ENCODE measurements at regions not wholly inside any gene's neighbourhood (a gene's known extent, or its start where the extent isn't known, plus 50 kb on each side); places are given as distances from the start of the nearest gene placed in this dataset.
A peak's percentile ranks its signal among the peaks of the same experiment; 100 is the strongest.

DNA sequence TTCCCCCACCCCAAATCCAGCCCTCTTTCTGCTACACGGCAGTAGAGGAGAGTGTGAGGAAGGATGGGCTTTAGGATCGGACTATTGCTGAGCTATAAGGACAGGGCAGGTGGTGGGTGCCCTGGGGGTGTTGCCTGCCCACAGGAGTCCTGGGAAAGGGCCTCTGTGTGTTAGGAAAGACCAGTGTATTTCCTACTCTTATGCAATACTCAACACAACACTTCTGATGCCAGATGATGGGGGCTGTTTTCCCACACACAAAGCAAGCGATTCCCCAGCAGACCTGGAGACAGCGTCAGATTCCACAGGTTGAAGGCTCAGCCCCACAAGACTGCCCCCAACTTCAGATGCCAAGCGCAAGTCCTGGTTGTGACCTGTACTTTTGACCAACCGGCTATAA, 91.0 kb upstream of the LCLAT1 start:
- Histone ChIP-seq H3K4me3 (no peak overlapping the region), H3K27ac (replicated peaks) (peak overlapping the region; percentile 8), H3K9me3 (replicated peaks) (no peaks in the 10 kb centered on the region), H3K4me1 (peaks cover 61% of the 10 kb centered on the region), H3K36me3 (no peaks in the 10 kb centered on the region), H3K27me3 (ENCODE audit: low read depth) (no peaks in the 10 kb centered on the region)
- intact Hi-C loops (cut with micrococcal nuclease): loop anchor here (10.0 kb wide), 2 partner anchors 59 to 121 kb away; partner anchors contain the start of gene LBH
- TF ChIP-seq, protein P1, sequence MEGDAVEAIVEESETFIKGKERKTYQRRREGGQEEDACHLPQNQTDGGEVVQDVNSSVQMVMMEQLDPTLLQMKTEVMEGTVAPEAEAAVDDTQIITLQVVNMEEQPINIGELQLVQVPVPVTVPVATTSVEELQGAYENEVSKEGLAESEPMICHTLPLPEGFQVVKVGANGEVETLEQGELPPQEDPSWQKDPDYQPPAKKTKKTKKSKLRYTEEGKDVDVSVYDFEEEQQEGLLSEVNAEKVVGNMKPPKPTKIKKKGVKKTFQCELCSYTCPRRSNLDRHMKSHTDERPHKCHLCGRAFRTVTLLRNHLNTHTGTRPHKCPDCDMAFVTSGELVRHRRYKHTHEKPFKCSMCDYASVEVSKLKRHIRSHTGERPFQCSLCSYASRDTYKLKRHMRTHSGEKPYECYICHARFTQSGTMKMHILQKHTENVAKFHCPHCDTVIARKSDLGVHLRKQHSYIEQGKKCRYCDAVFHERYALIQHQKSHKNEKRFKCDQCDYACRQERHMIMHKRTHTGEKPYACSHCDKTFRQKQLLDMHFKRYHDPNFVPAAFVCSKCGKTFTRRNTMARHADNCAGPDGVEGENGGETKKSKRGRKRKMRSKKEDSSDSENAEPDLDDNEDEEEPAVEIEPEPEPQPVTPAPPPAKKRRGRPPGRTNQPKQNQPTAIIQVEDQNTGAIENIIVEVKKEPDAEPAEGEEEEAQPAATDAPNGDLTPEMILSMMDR (IDR thresholded peaks at IDR 0.05; ENCODE audit: borderline replicate concordance): no peak
- no peak for DNase-seq

DNA sequence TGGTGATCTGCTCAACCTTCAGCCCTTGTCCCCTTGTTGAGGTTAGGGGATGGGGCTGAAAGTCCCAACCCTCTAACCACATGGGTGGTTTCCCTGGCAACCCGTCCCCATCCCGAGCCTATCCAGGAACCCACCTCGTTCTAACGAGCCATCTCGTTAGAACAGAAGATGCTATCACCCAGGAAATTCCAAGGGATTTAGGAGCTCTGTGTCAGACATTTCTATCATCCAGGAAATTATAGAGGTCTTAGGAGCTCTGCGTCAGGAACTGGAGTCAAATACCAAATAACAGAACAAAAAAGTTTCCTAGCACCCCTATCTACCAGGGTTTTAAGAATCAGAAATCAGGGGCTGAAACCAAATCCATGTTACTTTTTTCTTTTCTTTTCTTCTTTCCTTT, 90.3 kb upstream of the LCLAT1 start:
- intact Hi-C loops (cut with micrococcal nuclease): loop anchor here (10.0 kb wide), 2 partner anchors 58 to 122 kb away; partner anchors contain the start of gene LBH
- Histone ChIP-seq H3K4me3 (no peak overlapping the region), H3K27ac (replicated peaks) (no peak overlapping the region), H3K36me3 (no peaks in the 10 kb centered on the region), H3K9me3 (replicated peaks) (no peaks in the 10 kb centered on the region), H3K27me3 (ENCODE audit: low read depth) (no peaks in the 10 kb centered on the region), H3K4me1 (peaks cover 61% of the 10 kb centered on the region)
- DNase-seq: no peak
- TF ChIP-seq, protein P1 (IDR thresholded peaks at IDR 0.05; ENCODE audit: borderline replicate concordance): no peak

DNA sequence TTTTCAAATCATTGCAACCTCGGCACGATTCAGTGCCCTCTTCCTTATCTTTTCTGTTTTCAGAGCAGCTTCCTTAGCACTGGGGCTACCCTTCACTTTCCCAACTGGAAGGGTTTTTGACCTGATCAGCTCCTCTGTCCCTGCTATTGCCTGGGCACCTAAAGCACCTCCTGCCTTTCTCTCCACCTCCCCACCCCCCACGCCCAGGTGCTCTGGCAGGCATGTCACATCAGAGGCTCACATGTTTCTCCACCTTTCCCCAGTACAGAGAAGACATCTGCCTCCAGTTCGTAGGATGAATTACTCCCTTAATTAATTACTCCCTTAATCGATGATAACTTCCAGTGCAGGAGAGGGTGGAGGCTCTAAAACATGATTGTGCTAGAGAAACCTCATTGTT, 88.7 kb upstream of the LCLAT1 start:
- no peaks in the 10 kb centered on the region for H3K36me3 ChIP-seq
- no peak for DNase-seq
- peak overlapping the region; percentile 84 for H3K27ac ChIP-seq (replicated peaks)
- H3K9me3 ChIP-seq (replicated peaks): no peaks in the 10 kb centered on the region
- peaks cover 63% of the 10 kb centered on the region for H3K4me1 ChIP-seq
- intact Hi-C loops (cut with micrococcal nuclease): loop anchor here (10.0 kb wide), 2 partner anchors 56 to 124 kb away; partner anchors contain the start of gene LBH
- no peak overlapping the region for H3K4me3 ChIP-seq
- TF ChIP-seq, protein P1 (IDR thresholded peaks at IDR 0.05; ENCODE audit: borderline replicate concordance): no peak
- H3K27me3 ChIP-seq (ENCODE audit: low read depth): no peaks in the 10 kb centered on the region

DNA sequence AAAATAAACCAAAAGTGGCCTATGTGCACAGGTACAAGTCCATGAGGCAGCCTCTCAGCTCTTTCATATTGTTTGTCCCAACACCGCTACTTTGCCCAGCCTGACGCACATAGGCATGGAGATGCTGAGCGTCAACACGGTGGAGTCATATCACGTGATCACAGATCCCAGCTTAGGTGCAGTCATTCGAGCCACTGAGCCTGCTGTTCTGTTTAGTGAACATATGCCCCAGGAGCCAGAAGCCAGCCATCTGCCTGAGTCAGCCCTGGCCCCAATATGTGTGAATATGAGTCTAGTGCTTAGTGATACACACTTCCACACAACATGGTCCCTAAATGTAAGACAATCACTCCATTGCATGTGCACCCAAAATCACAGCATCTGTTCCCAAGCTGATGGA, 88.2 kb upstream of the LCLAT1 start:
- intact Hi-C loops (cut with micrococcal nuclease): loop anchor here (10.0 kb wide), 2 partner anchors 56 to 124 kb away; partner anchors contain the start of gene LBH
- no peaks in the 10 kb centered on the region for H3K36me3 ChIP-seq
- peaks cover 62% of the 10 kb centered on the region for H3K4me1 ChIP-seq
- DNase-seq: no peak
- H3K4me3 ChIP-seq: no peak overlapping the region
- no peaks in the 10 kb centered on the region for H3K27me3 ChIP-seq (ENCODE audit: low read depth)
- peak overlapping the region; percentile 84 for H3K27ac ChIP-seq (replicated peaks)
- TF ChIP-seq, protein P1 (IDR thresholded peaks at IDR 0.05; ENCODE audit: borderline replicate concordance): no peak
- H3K9me3 ChIP-seq (replicated peaks): no peaks in the 10 kb centered on the region

DNA sequence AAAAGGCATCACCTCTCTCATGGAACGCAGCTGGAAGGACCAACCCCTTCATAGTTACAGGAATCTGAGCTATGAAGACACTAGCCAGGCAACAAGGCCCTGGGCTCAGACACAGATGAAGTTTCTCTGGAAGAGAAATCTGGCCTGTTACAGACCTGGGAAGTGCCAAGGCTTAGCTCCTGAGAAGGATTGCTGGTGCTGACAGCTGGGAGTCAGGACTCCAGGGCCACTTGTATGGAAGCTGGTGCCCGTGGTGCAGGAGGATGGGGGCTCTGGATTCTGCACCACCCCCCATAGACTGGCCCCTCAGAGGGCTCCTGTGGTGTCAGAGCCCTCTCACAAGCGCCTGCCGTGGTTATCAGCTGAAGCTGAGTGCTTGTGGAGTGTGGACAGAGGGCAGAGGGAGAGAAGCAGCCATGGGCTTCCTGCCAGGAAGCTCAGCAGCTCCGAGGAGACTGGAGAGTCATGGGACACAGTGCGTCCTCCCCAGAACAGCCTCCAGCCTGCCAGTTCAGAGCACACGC, 87.3 kb upstream of the LCLAT1 start:
- H3K4me3 ChIP-seq: no peak overlapping the region
- H3K9me3 ChIP-seq (replicated peaks): no peaks in the 10 kb centered on the region
- H3K27ac ChIP-seq (replicated peaks): peak overlapping the region; percentile 84
- peaks cover 54% of the 10 kb centered on the region for H3K4me1 ChIP-seq
- no peaks in the 10 kb centered on the region for H3K27me3 ChIP-seq (ENCODE audit: low read depth)
- intact Hi-C loops (cut with micrococcal nuclease): loop anchor here (10.0 kb wide), 2 partner anchors 55 to 125 kb away; partner anchors contain the start of gene LBH
- TF ChIP-seq, protein P1 (IDR thresholded peaks at IDR 0.05; ENCODE audit: borderline replicate concordance): no peak
- H3K36me3 ChIP-seq: no peaks in the 10 kb centered on the region
- DNase-seq: peak; percentile 85

All from left ventricle myocardium inferior (tissue), 1 donor.